GM21576 (cell line): ENCODE measurements at regions not wholly inside any gene's neighbourhood (a gene's known extent, or its start where the extent isn't known, plus 50 kb on each side); places are given as distances from the start of the nearest gene placed in this dataset.

Source experiments
- ATAC-seq: cut with Tn5 transposase; IDR thresholded peaks from one replicate; pipeline ENCODE4 v1.9.1; 2021; ENCODE audit warnings: mild to moderate bottlenecking, moderate library complexity; ENCODE audit not compliant: unreplicated experiment

DNA sequence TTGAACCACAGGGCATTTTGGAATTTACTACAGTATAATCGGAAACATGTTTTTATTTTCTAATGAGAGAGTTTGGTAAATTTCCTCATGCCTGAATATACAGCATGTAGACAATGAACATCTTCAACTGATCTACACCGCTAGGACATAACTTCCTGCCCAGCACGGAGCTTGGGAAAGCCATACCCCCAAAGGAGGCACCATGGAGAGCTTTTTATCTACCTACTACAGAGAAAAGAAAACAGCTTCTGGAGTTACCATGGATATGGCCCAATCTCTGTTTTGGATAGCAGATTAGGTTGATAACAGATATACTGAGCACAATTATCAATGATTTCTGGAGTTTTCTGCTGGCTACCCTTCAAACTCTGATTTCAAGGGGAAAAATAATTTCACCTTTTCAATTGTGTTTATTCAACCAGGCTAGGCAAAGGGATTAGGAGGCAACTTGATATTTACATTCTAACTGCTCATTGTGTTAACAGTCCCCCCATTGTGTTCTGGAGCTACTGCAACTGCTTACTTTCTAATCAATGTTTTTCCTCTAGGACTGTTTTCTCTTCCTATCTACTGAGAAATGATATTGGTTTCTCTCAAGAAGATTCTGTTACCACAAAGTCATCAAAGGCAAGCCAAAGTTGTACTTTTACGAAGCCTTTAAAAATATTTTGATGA lies 123.0 kb upstream of the ARHGAP28 start:
- ATAC-seq, result no peak

GRCh38 chr18:6607343-6607742 lies 122.2 kb upstream of the ARHGAP28 start:
- ATAC-seq, result no peak

DNA sequence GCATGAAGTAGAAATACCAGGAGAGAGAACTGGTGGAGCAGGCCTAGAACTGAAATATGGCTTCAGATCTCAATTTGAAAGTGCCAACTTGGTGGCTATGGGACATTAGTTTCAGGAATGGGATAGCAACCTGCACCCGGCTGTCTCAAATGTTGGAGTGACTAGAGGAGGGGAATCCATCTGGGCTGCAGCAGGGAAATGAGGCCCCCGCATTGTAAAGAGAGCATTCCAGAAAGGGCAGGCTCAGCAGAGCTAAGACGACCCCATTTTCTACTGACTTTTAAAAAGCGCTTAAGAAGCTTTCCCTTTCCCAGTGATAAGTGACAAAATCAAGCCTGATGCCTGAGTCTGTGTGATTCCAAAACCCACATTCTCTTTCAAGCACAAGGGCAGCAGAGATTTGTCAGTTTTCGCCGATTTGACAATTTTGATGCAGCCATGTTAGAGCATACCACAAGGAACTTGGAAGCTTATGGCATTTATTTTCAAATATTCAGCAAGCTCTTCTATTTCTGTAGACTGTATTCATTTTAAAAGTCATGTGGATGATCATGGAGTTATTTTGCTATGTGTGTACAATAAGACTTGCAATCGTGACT lies 119.8 kb upstream of the ARHGAP28 start:
- no peak for ATAC-seq

DNA sequence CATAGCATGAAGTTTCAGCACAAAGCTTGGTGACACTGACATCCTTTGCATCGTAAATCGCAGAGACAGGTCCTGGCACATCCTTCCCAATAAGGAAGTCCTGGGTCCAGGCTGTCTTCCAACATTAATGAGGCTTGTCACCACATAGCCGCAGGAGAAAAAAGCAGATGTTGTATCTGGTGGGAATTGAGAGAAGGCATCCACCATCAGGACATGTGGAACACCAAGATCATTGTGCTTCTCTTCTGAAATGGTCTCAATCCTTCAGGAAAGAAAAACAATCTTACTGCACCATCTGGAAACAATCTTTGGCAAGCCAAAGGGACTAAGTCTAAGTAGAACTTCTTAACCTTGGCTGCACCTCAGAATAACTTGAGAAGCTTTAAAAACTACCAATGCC lies 119.0 kb upstream of the ARHGAP28 start:
- ATAC-seq, result no peak

DNA sequence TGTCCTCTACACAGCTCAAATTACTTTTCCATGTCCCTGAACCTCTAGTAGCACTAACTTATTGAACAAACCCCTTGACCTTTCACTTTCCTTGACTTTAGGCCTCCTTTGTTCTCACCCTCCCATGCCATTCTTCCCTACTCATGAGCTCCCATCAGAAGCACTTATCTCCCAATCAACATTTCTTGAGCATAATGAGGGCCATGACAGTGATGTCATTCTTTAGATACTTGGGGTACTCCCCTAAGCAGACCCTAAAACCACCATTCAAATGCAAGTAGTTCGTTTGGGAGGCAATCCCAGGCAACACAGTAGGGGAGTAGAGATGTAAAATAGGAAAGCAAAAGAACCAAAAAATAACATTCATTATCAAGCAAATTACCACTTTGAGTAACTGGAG lies 115.9 kb upstream of the ARHGAP28 start:
- ATAC-seq, result no peak

- ATAC-seq, result no peak
These were observed 114.6 kb upstream of the ARHGAP28 start for GRCh38 chr18:6614952-6615351.

DNA sequence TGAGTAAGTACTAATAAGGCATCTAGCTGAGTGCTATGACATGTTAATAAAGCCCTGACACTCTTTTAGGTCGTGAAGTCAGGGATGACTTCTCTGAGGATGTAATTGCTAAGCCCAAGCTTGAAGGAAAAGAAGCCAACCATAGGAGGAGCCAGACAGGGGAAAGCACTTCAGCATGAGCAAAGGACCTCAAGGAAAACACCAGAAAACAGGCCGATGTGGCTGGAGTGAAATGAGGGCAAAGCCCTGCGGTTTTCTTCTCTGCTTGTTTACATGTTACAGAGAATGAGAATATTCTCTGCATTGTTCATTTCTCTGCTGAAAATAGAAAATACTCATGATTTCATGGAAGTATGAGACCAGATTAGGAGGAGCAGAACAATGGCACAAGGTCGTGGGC lies 112.5 kb upstream of the ARHGAP28 start:
- ATAC-seq, result no peak

- no peak for ATAC-seq
These were observed 108.1 kb upstream of the ARHGAP28 start for GRCh38 chr18:6621437-6621836.

GRCh38 chr18:6623278-6623677 lies 106.2 kb upstream of the ARHGAP28 start:
- ATAC-seq, result no peak

DNA sequence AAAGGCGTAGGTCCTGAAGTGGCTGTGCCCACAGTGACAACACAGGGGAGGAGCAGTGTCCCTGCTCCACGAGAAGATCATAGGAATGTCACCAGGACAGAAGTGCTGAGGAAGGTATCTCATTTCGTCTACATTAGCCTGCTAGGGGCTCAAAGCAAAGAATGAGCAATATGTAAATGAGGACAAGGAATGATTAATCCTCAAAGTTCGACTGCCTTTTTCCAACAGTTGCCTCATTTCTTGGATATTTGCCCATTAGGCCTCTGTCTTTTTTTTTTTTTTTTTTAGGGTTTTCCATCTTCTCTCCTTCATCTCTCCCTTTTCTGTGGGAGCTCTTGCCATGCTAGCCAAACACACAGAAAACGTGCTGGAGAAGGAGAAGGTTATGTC lies 105.2 kb upstream of the ARHGAP28 start:
- no peak for ATAC-seq

DNA sequence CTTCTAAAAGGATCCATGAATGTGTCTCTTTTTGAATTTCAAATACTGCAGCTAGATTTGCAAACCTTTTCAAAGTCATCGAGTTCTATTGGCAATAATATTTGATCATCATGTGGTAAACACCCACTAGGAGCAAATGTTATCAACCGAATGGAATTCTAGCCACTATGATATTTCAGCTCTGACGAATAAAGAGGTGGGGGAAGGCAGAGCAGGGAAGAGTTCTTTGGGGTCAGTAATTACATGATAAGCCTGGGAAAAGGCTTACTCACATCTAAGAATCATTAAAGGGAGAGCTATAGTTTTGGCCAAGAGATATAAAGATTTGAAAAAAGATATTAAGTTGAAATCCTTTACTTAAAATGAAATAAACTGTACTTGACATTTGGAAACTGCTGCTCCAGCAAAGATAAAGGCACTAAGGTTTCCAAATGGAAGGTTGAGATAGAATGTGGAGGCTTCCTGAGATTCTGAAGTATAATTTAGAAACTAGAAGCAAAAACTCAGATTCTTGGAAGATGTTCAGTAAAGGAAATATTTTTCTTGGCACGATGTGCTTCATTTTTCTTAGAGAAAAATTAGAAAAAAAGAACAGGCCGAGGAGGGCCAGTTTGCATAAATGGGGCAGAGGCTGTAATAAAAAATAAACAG lies 104.7 kb upstream of the ARHGAP28 start:
- no peak for ATAC-seq

- no peak for ATAC-seq
These were observed 104.0 kb upstream of the ARHGAP28 start for GRCh38 chr18:6625481-6625880.

DNA sequence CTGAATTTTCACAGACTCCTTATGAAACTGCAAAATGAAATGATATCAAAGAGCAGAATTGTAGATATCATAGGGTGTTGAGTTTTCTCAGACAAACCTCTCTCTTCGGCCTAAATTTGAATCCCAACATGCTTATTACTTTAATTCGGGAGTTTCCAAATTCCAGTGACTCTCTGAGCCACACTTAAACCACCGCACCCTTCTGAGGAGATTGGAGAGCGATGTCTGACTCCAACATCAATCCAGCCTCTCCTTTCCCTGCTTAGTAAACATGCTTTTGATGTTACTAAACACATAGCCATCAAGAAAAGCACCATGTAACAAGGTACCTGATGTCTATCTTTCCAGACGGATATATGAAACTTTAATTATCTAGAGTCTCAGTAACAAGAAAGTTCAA lies 103.1 kb upstream of the ARHGAP28 start:
- no peak for ATAC-seq

GRCh38 chr18:6627645-6628044 lies 101.9 kb upstream of the ARHGAP28 start:
- ATAC-seq, result no peak

GRCh38 chr18:6628187-6628586 lies 101.3 kb upstream of the ARHGAP28 start:
- no peak for ATAC-seq

DNA sequence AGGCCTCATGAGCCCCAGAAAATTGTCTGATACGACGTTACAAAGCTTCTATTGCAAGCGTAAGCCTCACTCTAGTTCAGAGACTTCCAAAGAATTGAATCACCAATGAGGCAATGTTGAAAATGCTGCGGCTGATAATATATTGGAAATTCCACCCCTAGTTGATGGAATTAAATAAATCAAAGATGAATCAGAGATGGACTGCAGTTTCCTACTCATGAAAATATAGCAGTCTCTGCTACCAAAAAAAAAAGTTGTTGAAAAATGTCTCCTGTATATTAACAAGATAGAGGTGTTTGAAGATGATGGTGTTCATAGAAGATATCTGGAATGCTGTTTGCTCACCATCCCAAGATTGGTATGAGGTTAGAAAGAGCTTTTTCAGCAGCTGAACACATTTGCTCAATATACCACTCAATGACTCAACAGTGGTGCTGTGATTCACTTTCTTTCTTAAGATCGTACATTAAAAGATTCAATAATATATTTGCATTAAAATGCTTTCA lies 99.8 kb upstream of the ARHGAP28 start:
- ATAC-seq, result no peak

DNA sequence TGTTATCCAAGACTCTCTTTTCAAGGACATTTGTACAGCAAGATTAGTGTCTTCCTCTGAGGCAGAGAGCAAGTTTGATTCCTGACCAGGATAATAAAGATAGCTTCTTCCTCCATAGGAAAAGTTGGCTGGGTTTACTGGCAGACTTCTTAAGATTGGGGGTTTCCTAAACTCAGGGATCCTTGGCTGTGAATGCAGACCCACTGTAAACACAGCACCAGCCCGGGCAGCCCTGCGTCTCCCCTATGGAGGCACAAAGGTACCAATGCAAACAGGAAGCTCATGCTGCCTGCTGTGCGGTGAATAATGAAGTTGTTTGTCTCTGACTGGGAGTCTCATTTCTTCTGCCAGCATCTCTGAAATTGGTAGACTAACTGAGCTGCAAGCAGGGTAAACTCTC lies 96.2 kb upstream of the ARHGAP28 start:
- no peak for ATAC-seq

DNA sequence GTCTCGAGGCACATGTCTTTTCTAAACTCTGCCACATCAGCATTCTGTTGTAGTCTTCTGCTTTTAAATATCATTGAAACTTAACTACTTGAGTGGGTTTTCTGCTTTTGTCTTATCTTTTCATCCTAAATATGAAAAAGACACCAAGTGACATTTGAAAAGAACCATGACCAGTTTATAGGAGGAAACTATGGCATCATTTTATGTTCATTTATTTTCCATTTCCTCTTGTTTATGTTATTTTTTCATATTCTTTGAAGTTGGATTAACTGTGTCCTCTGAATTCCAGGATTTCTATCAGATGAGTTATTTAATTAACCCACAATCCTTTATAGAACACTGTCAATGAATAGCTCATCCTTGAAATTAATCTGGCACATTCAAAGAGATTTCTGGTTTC lies 93.4 kb upstream of the ARHGAP28 start:
- ATAC-seq, result no peak

- ATAC-seq, result no peak
These were observed 91.1 kb upstream of the ARHGAP28 start for GRCh38 chr18:6638447-6638846.

- no peak for ATAC-seq
These were observed 90.2 kb upstream of the ARHGAP28 start for GRCh38 chr18:6639305-6639704.

DNA sequence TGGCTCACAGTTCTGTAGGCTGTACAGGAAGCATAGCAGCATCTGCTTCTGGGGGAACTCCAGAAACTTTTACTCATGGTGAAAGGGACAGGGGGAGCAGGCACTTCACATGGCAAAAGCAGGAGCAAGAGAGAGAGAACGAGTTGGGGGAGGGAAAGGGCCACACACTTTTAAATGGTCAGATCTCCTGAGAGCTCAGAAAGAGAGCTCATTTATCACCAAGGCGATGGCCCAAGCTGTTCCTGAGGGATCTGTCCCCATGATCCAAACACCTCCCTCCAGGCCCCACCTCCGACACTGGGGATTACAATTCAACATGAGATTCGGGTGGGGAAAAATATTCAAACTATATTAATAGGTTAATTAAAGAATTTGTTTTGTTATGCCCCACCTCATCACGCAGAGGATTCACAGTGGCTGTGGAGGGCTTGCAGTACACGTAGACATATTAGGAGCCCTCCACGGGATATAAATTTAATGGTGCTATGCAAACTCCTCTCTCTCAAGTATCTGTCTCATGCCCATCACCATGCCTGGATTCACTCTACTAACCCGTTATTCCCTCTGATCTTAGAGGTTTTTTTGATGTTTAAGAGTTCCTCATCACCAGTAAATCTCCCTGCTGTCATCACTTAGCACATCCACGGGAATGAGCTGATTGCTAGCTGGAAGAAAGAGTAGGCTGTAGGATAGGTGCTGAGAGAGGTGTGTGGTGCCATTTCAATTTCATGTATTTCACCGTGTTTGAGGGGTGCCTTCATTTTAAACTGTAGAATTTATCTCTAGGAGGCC lies 84.5 kb upstream of the ARHGAP28 start:
- ATAC-seq, result no peak

DNA sequence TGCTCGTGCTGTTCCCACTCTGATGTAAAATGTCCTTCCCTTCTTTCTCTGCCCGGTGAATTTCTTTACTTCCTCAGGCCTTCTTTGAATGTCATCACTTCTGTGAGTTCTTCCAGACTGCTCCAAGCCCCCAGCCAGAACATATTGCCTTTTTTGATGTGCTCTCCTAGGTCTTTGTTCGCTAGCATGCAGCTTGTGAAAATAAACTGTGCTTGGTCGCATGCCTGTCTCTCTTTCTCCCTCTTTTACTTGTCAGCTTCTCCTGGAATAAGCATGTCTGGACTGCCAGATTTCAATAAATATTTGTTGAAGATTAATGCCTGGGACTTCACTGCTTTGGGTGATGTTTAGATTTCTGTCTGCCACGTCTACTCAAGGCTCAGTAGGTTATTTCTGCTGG lies 82.7 kb upstream of the ARHGAP28 start:
- ATAC-seq, result no peak
